GM19238 (cell line): ENCODE measurements at regions not wholly inside any gene's neighbourhood (a gene's known extent, or its start where the extent isn't known, plus 50 kb on each side); places are given as distances from the start of the nearest gene placed in this dataset.

Source experiments
- DNase-seq: peaks from one replicate; pipeline ENCODE4 v3.0.0; 2011; ENCODE audit warnings: low spot score; ENCODE audit not compliant: insufficient read length

DNA sequence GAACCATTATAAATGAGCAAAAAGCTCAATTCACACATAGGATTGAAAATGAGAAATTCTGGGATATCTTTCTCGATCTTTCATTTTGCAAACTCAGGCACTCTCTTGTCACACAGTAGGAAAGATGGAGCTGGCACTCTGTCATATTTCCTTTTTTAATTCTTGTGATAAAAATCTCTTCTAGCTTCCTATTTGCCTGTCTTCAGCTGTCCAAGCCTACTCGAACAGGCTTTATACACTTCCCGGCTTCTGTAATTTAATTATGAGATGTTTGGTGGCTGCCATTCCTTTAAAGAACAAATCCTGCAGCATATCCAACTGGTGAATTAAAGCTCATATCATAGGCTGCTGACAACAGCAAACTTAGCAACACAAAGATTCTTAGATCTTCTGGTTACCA lies 1484.3 kb upstream of the PIK3C3 start:
- DNase-seq = no peak

- DNase-seq = no peak
These were observed 1485.2 kb upstream of the PIK3C3 start for GRCh38 chr18:40469851-40470250.

- no peak for DNase-seq
These were observed 1485.7 kb upstream of the PIK3C3 start for GRCh38 chr18:40469316-40469715.

DNA sequence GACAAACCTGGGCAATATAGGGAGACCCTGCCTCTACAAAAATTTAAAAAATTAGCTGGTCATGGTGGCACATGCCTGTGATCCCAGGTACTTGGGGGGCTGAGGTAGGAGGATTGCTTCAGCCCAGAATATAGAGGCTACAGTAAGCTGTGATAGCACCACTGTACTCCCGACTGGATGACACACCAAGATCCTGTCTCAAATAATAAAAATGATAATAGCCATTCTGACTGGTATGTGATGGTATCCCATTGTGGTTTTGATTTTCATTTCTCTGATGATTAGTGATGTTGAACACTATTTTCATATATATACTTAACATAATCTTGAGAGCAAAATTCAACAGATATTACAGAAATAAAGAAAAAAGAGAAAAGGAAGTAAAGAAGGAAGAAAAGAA lies 1491.0 kb upstream of the PIK3C3 start:
- DNase-seq = no peak

- DNase-seq = no peak
These were observed 1501.1 kb upstream of the PIK3C3 start for GRCh38 chr18:40453903-40454302.

GRCh38 chr18:40452599-40452998 lies 1502.4 kb upstream of the PIK3C3 start:
- no peak for DNase-seq

- no peak for DNase-seq
These were observed 1504.3 kb upstream of the PIK3C3 start for GRCh38 chr18:40450751-40451150.

- no peak for DNase-seq
These were observed 1507.2 kb upstream of the PIK3C3 start for GRCh38 chr18:40447820-40448219.

DNA sequence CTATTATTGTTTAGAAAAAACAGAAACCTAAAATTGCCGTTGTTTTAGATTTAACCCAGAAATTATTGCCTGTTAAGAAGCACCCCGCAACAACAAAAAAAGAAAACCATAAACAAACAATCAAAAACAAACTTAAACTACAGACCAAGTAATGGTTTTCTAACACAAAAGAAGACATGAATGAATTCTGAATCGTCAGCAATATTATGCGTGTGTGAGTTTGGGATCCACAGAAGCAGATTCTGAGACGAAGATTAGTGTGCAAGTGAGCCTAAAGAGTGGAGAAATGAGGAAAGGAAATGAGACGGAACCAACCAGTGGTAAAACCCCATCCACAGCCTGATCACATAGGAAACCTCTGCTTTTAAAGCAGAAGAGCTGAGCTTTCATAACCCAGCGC lies 1514.9 kb upstream of the PIK3C3 start:
- no peak for DNase-seq

GRCh38 chr18:40437517-40437916 lies 1517.5 kb upstream of the PIK3C3 start:
- DNase-seq = no peak

- DNase-seq = no peak
These were observed 1523.7 kb upstream of the PIK3C3 start for GRCh38 chr18:40431071-40431985.

GRCh38 chr18:40423291-40423690 lies 1531.7 kb upstream of the PIK3C3 start:
- no peak for DNase-seq

DNA sequence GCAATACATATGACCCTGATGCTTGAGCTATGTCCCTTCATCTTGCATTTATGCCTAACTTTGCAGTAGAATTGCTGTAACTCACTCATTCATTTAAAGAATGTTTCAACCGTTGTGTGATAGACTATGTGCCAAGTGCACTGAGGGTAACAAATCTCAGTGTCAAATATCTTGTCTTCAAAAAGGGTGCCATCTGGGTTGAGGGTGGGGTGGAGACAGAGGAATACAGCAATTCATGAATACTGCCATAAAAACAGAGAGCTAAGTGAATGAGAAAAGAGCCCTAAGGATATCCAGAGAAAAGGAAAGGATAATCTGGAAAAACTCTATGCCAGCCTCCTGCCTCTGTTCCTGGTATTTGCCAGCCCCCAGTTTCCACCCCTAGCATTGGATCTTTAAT lies 1534.4 kb upstream of the PIK3C3 start:
- no peak for DNase-seq

DNA sequence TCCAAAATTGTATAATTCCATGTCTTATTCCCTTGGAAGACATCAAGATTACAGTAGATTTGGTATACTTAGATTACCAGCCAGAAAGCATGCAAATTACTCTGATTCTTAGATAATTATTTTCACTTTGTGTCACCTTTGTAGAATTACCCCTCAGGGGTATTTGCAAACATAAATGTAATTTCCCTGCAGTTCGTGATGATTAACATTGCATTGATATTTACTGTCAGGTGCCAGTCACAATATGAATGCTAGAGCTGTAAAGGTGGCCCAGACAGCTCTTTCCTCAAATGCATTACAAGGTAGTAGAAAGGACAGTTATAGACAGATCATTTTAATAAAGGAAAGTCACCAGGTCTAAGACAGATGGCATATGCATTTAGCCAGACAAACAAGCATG lies 1537.5 kb upstream of the PIK3C3 start:
- no peak for DNase-seq

DNA sequence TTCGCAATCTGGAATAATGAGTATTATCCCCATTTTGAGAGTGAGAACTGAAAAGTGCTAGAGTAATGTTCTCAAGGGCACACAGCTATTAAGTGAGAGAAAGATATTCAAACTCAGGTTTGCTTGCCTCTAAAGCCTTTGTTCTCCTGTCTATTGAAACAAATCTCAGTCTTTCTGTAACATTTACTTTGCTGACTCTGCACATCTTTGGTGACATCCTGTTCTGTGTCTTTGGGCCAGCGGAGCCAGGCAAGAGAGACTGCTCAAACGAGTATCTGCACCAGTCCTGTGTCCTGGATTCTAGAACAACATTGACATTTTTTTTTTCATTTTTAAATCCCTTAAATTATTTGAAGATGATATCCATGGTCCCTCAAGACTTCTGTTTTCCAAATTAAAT lies 1539.2 kb upstream of the PIK3C3 start:
- DNase-seq = no peak

- DNase-seq = no peak
These were observed 1539.8 kb upstream of the PIK3C3 start for GRCh38 chr18:40415176-40415791.

DNA sequence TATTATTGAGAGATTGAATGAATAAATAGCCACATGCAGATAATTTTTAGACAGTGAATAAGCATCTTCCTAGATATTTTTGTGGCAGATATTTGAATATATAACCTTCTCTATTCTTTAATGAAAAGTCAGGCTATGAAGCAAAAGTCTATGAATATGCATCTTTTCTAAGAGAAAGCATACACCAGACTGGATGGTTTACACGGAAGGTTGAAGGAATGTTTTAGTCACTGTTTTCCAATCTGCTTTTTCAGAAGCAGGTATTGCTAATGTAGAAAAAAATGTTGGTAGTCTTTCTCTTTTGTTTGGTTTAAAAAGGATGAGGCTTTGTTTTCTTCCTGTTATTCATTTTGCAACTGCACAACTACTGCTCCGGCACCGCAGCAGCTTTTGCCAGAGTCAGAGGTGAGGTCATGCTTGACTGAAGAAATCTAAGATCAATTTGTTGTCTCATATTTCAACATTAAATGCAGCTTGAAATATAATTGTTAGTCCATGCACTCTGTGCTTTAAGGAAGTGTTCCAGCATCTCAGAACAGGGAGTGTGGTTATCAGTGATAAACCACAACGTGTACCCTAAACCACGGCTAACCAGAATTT lies 1540.8 kb upstream of the PIK3C3 start:
- no peak for DNase-seq

GRCh38 chr18:40413160-40413559 lies 1541.9 kb upstream of the PIK3C3 start:
- no peak for DNase-seq

GRCh38 chr18:40412410-40412809 lies 1542.6 kb upstream of the PIK3C3 start:
- DNase-seq = no peak

DNA sequence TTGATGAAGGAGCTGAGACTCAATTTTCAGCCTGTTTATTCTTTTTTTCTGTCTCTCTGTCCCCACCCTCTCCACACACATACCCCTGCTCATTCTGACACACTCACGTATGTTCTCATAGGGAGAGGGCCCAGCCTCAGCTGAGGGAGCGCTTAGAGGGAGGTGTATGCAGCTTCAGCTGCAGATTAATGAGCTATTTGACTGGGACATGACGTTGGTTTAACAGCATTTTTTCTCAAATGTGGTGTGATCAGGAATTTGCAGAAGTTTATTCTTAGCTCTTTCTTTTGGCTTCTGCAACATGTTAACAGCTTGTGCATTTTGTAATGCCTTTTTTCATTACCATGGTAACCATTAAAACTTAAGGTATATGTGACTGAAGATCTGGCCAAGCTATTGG lies 1547.1 kb upstream of the PIK3C3 start:
- DNase-seq = no peak

GRCh38 chr18:40404284-40404683 lies 1550.8 kb upstream of the PIK3C3 start:
- no peak for DNase-seq

GRCh38 chr18:40402052-40402451 lies 1553.0 kb upstream of the PIK3C3 start:
- DNase-seq = no peak

GRCh38 chr18:40388121-40388520 lies 1566.9 kb upstream of the PIK3C3 start:
- DNase-seq = no peak
